Coronary artery (tissue), 2 donors: ENCODE measurements at regions not wholly inside any gene's neighbourhood (a gene's known extent, or its start where the extent isn't known, plus 50 kb on each side); places are given as distances from the start of the nearest gene placed in this dataset.

Source experiments
- DNase-seq: peaks from one replicate; pipeline ENCODE4 v3.0.0-alpha.2; 2017; ENCODE audit warnings: low spot score
- H3K27ac ChIP-seq, 2 donors: fragments of 200-600 bp; sonication (generic); one replicate each; pipeline ENCODE4 v1.5.1; 2016 to 2019
- H3K4me3 ChIP-seq: fragments of 200-600 bp; sonication (generic); 2 replicates; pipeline ENCODE4 v1.5.1; 2016; ENCODE audit warnings: mild to moderate bottlenecking, moderate library complexity
- CTCF ChIP-seq: fragments of 200-600 bp; sonication (generic); IDR thresholded peaks from one replicate; pipeline ENCODE4 v1.5.1; 2019; ENCODE audit warnings: antibody characterized with exemption

GRCh38 chr14:104263675-104264358 is 125.4 kb downstream of the KIF26A start:
- DNase-seq = peak; percentile 46
- Histone ChIP-seq H3K27ac (no peak overlapping the region), H3K4me3 (no peak overlapping the region)
- no peak for TF ChIP-seq CTCF

- H3K27ac ChIP-seq = no peak overlapping the region
- DNase-seq = peak; percentile 63
Observed at GRCh38 chr14:104264495-104265265, 126.3 kb downstream of the KIF26A start.

GRCh38 chr14:104265918-104266630 is 127.7 kb downstream of the KIF26A start:
- peak; percentile 54 for DNase-seq
- Histone ChIP-seq H3K4me3 (no peak overlapping the region), H3K27ac (no peak overlapping the region)
- TF ChIP-seq CTCF = no peak

More at GRCh38 chr14:104264495-104265265, 126.3 kb downstream of the KIF26A start:
- no peak for TF ChIP-seq CTCF
- no peak overlapping the region for H3K4me3 ChIP-seq

- Histone ChIP-seq H3K4me3 (no peak overlapping the region), H3K27ac (no peak overlapping the region)
- DNase-seq = peak; percentile 54
- TF ChIP-seq CTCF = no peak
Observed at GRCh38 chr14:104266631-104267575, 128.5 kb downstream of the KIF26A start.

- H3K27ac ChIP-seq = no peak overlapping the region
- DNase-seq = no peak
- H3K4me3 ChIP-seq = no peak overlapping the region
- no peak for TF ChIP-seq CTCF
Observed at GRCh38 chr14:104267895-104268294, 129.5 kb downstream of the KIF26A start.

GRCh38 chr14:104268295-104268694 is 129.9 kb downstream of the KIF26A start:
- no peak for TF ChIP-seq CTCF
- no peak for DNase-seq
- no peak overlapping the region for H3K4me3 ChIP-seq
- H3K27ac ChIP-seq = no peak overlapping the region
